H1 (cell line): ENCODE measurements at regions not wholly inside any gene's neighbourhood (a gene's known extent, or its start where the extent isn't known, plus 50 kb on each side); places are given as distances from the start of the nearest gene placed in this dataset.

Source experiments
- BACH1 ChIP-seq: IDR thresholded peaks from 2 replicates; pipeline ENCODE4 v1.6.1; 2012; ENCODE audit warnings: low read length, improper control_type of control experiment
- BCL11A ChIP-seq, 2 experiments: IDR thresholded peaks; one replicate each; pipeline ENCODE4 v1.6.1; 2011; ENCODE audit warnings: low read depth in 2 of 2, low read length in 2 of 2, mild to moderate bottlenecking in 2 of 2
- EP300 ChIP-seq, 2 experiments: IDR thresholded peaks; 1 replicate in 1 of 2; 2 replicates in 1 of 2; pipeline ENCODE4 v1.6.1; 2011 to 2012; ENCODE audit warnings: low read depth in 2 of 2, low read length in 2 of 2, mild to moderate bottlenecking in 2 of 2, borderline replicate concordance in 1 of 2, inconsistent platforms in 1 of 2, moderate library complexity in 1 of 2
- EZH2 ChIP-seq: fragments of 200-600 bp; sonication (generic); IDR thresholded peaks from 2 replicates; pipeline ENCODE4 v1.7.1; 2012; ENCODE audit warnings: low read depth, mild to moderate bottlenecking, moderate library complexity, low read length, inconsistent platforms; ENCODE audit not compliant: severe bottlenecking
- NRF1 ChIP-seq: IDR thresholded peaks from 2 replicates; pipeline ENCODE4 v1.6.1; 2011; ENCODE audit warnings: mild to moderate bottlenecking, low read depth, low read length, improper control_type of control experiment
- PHF8 ChIP-seq: fragments of 200-600 bp; sonication (generic); conservative IDR thresholded peaks from 2 replicates; pipeline ENCODE4 v1.7.1; 2012; ENCODE audit warnings: low read depth, mild to moderate bottlenecking, inconsistent platforms, low read length, moderate library complexity
- SP1 ChIP-seq: IDR thresholded peaks from 2 replicates; pipeline ENCODE4 v1.6.1; 2011; ENCODE audit warnings: low read depth, low read length
- TAF1 ChIP-seq: IDR thresholded peaks from 2 replicates; pipeline ENCODE4 v1.6.1; 2011; ENCODE audit warnings: mild to moderate bottlenecking, low read depth, low read length
- TAF7 ChIP-seq: optimal IDR thresholded peaks from 2 replicates; pipeline ENCODE3; 2011; ENCODE audit warnings: low read depth, mild to moderate bottlenecking, inconsistent platforms, low read length, moderate library complexity, borderline replicate concordance
- USF2 ChIP-seq: IDR thresholded peaks from 2 replicates; pipeline ENCODE4 v1.6.1; 2011; ENCODE audit warnings: low read length, improper control_type of control experiment
- YY1 ChIP-seq: IDR thresholded peaks from 2 replicates; pipeline ENCODE4 v1.6.1; 2011; ENCODE audit warnings: low read depth, mild to moderate bottlenecking, low read length
- TF ChIP-seq, protein P1 (sequence below), 3 experiments: IDR thresholded peaks; 1 replicate in 2 of 3; 2 replicates in 1 of 3; pipeline versions ENCODE4 v1.5.1 to v1.6.1; 2011; ENCODE audit warnings: low read length in 3 of 3, mild to moderate bottlenecking in 3 of 3, inconsistent platforms in 2 of 3, low read depth in 1 of 3, moderate library complexity in 1 of 3; ENCODE audit not compliant: insufficient read depth in 1 of 3; ENCODE audit errors: control extremely low read depth in 1 of 3

DNA sequence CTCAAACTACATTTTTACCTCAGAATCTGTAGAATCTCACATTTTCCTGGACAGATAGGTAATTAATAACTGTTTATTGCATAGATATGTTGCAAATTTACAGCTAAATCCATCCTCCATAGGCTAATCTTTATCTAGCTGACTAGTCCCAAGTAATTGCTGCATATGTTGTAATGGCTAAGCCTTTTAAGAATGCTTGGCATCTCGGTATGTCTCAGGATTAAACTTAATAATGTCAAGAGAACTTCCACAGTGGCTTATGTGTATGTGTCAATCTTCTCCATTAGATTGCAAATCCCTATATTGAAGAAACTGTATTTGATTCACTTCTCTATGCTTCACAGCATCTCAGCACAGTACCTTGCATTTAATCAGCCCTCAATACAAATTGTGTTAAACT, 131.9 kb downstream of the PRDM9 start:
- TF ChIP-seq USF2 (no peak), PHF8 (no peak), BACH1 (no peak), NRF1 (no peak), EP300 (IDR thresholded peaks at IDR 0.05; ENCODE audit: borderline replicate concordance in 1 of 2, low read depth in 2 of 2, low read length in 2 of 2) (no peak), EZH2 (no peak), TAF1 (no peak), YY1 (no peak), BCL11A (IDR thresholded peaks at IDR 0.05; ENCODE audit: low read depth in 2 of 2, low read length in 2 of 2) (no peak), TAF7 (no peak), SP1 (no peak)
- TF ChIP-seq, protein P1, sequence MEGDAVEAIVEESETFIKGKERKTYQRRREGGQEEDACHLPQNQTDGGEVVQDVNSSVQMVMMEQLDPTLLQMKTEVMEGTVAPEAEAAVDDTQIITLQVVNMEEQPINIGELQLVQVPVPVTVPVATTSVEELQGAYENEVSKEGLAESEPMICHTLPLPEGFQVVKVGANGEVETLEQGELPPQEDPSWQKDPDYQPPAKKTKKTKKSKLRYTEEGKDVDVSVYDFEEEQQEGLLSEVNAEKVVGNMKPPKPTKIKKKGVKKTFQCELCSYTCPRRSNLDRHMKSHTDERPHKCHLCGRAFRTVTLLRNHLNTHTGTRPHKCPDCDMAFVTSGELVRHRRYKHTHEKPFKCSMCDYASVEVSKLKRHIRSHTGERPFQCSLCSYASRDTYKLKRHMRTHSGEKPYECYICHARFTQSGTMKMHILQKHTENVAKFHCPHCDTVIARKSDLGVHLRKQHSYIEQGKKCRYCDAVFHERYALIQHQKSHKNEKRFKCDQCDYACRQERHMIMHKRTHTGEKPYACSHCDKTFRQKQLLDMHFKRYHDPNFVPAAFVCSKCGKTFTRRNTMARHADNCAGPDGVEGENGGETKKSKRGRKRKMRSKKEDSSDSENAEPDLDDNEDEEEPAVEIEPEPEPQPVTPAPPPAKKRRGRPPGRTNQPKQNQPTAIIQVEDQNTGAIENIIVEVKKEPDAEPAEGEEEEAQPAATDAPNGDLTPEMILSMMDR (IDR thresholded peaks at IDR 0.05; ENCODE audit: control extremely low read depth in 1 of 3, insufficient read depth in 1 of 3, low read depth in 1 of 3, low read length in 3 of 3): no peak
